CD4-positive, alpha-beta T cell treated with Interleukin-6 at 100 ng/mL for 8 hours (primary cell): ENCODE measurements at regions not wholly inside any gene's neighbourhood (a gene's known extent, or its start where the extent isn't known, plus 50 kb on each side); places are given as distances from the start of the nearest gene placed in this dataset.

Experiments
- DNase-seq: peaks from one replicate; pipeline ENCODE4 v3.0.0-alpha.2; 2020; ENCODE audit warnings: mixed read lengths, low spot score

- DNase-seq: no peak
Measured at GRCh38 chr22:27116312-27117086, 459.1 kb downstream of the MIAT start.

GRCh38 chr22:27120036-27120435, 462.6 kb downstream of the MIAT start:
- no peak for DNase-seq

- DNase-seq: no peak
Measured at GRCh38 chr22:27122574-27122973, 465.2 kb downstream of the MIAT start.

- DNase-seq: no peak
Measured at GRCh38 chr22:27123880-27124279, 466.5 kb downstream of the MIAT start.

GRCh38 chr22:27124351-27124966, 467.1 kb downstream of the MIAT start:
- DNase-seq: no peak

GRCh38 chr22:27125539-27125938, 468.2 kb downstream of the MIAT start:
- DNase-seq: no peak

GRCh38 chr22:27127911-27128310, 470.5 kb downstream of the MIAT start:
- no peak for DNase-seq

- DNase-seq: no peak
Measured at GRCh38 chr22:27128461-27129085, 471.2 kb downstream of the MIAT start.

GRCh38 chr22:27129266-27129665, 471.9 kb downstream of the MIAT start:
- no peak for DNase-seq

- no peak for DNase-seq
Measured at GRCh38 chr22:27130906-27131305, 473.5 kb downstream of the MIAT start.

- no peak for DNase-seq
Measured at GRCh38 chr22:27131346-27131745, 474.0 kb downstream of the MIAT start.

- DNase-seq: no peak
Measured at GRCh38 chr22:27132400-27132799, 475.0 kb downstream of the MIAT start.

GRCh38 chr22:27133019-27133431, 475.6 kb downstream of the MIAT start:
- no peak for DNase-seq

- no peak for DNase-seq
Measured at GRCh38 chr22:27133681-27134314, 476.4 kb downstream of the MIAT start.

GRCh38 chr22:27134315-27134701, 476.9 kb downstream of the MIAT start:
- DNase-seq: no peak

GRCh38 chr22:27135031-27135981, 477.9 kb downstream of the MIAT start:
- no peak for DNase-seq

- DNase-seq: no peak
Measured at GRCh38 chr22:27136596-27136995, 479.2 kb downstream of the MIAT start.

- no peak for DNase-seq
Measured at GRCh38 chr22:27137871-27138337, 480.5 kb downstream of the MIAT start.

- DNase-seq: no peak
Measured at GRCh38 chr22:27138471-27138870, 481.1 kb downstream of the MIAT start.

- DNase-seq: no peak
Measured at GRCh38 chr22:27139935-27140511, 482.6 kb downstream of the MIAT start.

- no peak for DNase-seq
Measured at GRCh38 chr22:27142286-27142685, 484.9 kb downstream of the MIAT start.
